ENCODE measurements at regions not wholly inside any gene's neighbourhood (a gene's known extent, or its start where the extent isn't known, plus 50 kb on each side); places are given as distances from the start of the nearest gene placed in this dataset.

DNA sequence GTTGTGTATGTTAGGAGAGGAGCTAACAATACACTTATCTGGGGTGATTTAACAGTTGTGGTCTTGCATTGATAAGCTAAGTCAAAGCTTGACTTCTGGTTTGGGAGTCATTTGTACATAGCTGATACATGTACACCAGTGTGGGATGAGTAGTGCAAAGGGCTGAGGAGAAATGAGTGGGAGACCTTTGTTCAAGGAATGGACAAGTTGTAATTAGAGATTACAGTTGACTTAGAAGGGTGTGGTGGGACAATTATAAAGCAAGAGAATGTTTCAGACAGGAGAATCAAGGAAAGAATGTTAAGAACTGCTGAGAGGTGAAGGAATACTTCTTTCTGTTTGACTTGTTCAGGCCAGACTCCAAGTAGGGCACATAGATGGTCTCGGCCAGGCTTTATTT lies 209.7 kb upstream of the STEAP4 start:
- WGBS = no CpG with 5 or more reads among the region's 1 CpG
- H3K27me3 ChIP-seq (ENCODE audit: control insufficient read depth in 1 of 2, insufficient read depth in 1 of 2, low read length in 2 of 2) = no peaks in the 10 kb centered on the region
- no peak overlapping the region for H2AK5ac ChIP-seq (ENCODE audit: low read length, severe bottlenecking)
- no peak overlapping the region for H2AFZ ChIP-seq (ENCODE audit: low read depth, low read length)
- no peak overlapping the region for H2BK5ac ChIP-seq (ENCODE audit: low read depth, low read length, poor library complexity, severe bottlenecking)
- DNase-seq = no peak
- H3K9ac ChIP-seq (ENCODE audit: low read length) = no peak overlapping the region
- H2BK120ac ChIP-seq (ENCODE audit: low read depth, low read length) = no peak overlapping the region
- H3K79me1 ChIP-seq (replicated peaks; ENCODE audit: low read length, poor library complexity, severe bottlenecking) = no peaks in the 10 kb centered on the region
- H3K14ac ChIP-seq (ENCODE audit: low read length in 2 of 2) = no peak overlapping the region
- H3K4ac ChIP-seq (ENCODE audit: low read depth in 1 of 2, low read length in 2 of 2) = no peak overlapping the region
- H2BK15ac ChIP-seq (ENCODE audit: low read depth, poor library complexity, severe bottlenecking) = no peak overlapping the region
- H3K18ac ChIP-seq (ENCODE audit: low read depth in 1 of 2, low read length in 2 of 2) = no peak overlapping the region
- H4K91ac ChIP-seq (ENCODE audit: low read length) = no peak overlapping the region
- H3K27ac ChIP-seq (ENCODE audit: low read length, poor library complexity, severe bottlenecking) = no peak overlapping the region
- no peak overlapping the region for H3K4me2 ChIP-seq (ENCODE audit: low read length, poor library complexity, severe bottlenecking)
- H3K4me3 ChIP-seq (ENCODE audit: insufficient read depth in 1 of 2, low read depth in 1 of 2, low read length in 2 of 2) = no peak overlapping the region
- H3K4me1 ChIP-seq (ENCODE audit: control insufficient read depth, insufficient read depth, low read depth, low read length) = no peaks in the 10 kb centered on the region
- H3K23ac ChIP-seq (ENCODE audit: low read length in 2 of 2) = no peak overlapping the region
- no peak overlapping the region for H2BK12ac ChIP-seq (ENCODE audit: low read length in 2 of 2)
- H3K36me3 ChIP-seq (ENCODE audit: control insufficient read depth in 1 of 2, insufficient read depth in 2 of 2, low read depth in 1 of 2, low read length in 2 of 2) = no peaks in the 10 kb centered on the region
- no peak overlapping the region for H4K8ac ChIP-seq (ENCODE audit: low read length)
- no peaks in the 10 kb centered on the region for H3K9me3 ChIP-seq (ENCODE audit: control insufficient read depth, low read length)

DNA sequence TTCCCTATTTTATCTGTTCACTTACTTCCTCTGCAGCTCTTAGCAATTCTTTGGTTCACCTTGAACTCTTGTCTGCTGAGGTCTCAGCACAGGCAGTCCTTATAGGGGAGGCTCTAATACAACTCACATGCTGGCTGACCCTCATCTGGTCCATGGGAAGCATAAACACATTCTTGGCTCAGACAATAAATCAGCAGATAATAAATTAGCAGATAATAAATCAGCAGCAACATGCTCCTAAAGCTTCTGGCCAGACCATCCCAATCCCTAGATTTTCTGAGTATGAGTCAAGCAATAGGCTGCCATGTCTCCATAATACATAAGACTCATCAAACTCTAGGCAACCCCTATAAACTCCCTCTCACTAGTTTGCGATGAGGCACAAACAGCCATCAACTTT lies 208.6 kb upstream of the STEAP4 start:
- H2BK15ac ChIP-seq (ENCODE audit: low read depth, poor library complexity, severe bottlenecking) = no peak overlapping the region
- no peak overlapping the region for H2AK5ac ChIP-seq (ENCODE audit: low read length, severe bottlenecking)
- H3K27ac ChIP-seq (ENCODE audit: low read length, poor library complexity, severe bottlenecking) = no peak overlapping the region
- H3K9ac ChIP-seq (ENCODE audit: low read length) = no peak overlapping the region
- H2AFZ ChIP-seq (ENCODE audit: low read depth, low read length) = no peak overlapping the region
- no peak overlapping the region for H3K4me2 ChIP-seq (ENCODE audit: low read length, poor library complexity, severe bottlenecking)
- no peaks in the 10 kb centered on the region for H3K36me3 ChIP-seq (ENCODE audit: control insufficient read depth in 1 of 2, insufficient read depth in 2 of 2, low read depth in 1 of 2, low read length in 2 of 2)
- no peak overlapping the region for H4K8ac ChIP-seq (ENCODE audit: low read length)
- 75% methylated on average over 1 of the region's 1 CpG for WGBS
- H4K91ac ChIP-seq (ENCODE audit: low read length) = no peak overlapping the region
- no peaks in the 10 kb centered on the region for H3K4me1 ChIP-seq (ENCODE audit: control insufficient read depth, insufficient read depth, low read depth, low read length)
- H2BK5ac ChIP-seq (ENCODE audit: low read depth, low read length, poor library complexity, severe bottlenecking) = no peak overlapping the region
- H3K14ac ChIP-seq (ENCODE audit: low read length in 2 of 2) = no peak overlapping the region
- no peak for DNase-seq
- no peak overlapping the region for H3K4me3 ChIP-seq (ENCODE audit: insufficient read depth in 1 of 2, low read depth in 1 of 2, low read length in 2 of 2)
- H2BK12ac ChIP-seq (ENCODE audit: low read length in 2 of 2) = no peak overlapping the region
- H3K9me3 ChIP-seq (ENCODE audit: control insufficient read depth, low read length) = no peaks in the 10 kb centered on the region
- no peak overlapping the region for H3K23ac ChIP-seq (ENCODE audit: low read length in 2 of 2)
- H3K18ac ChIP-seq (ENCODE audit: low read depth in 1 of 2, low read length in 2 of 2) = no peak overlapping the region
- H3K4ac ChIP-seq (ENCODE audit: low read depth in 1 of 2, low read length in 2 of 2) = no peak overlapping the region
- no peaks in the 10 kb centered on the region for H3K79me1 ChIP-seq (replicated peaks; ENCODE audit: low read length, poor library complexity, severe bottlenecking)
- no peak overlapping the region for H2BK120ac ChIP-seq (ENCODE audit: low read depth, low read length)
- H3K27me3 ChIP-seq (ENCODE audit: control insufficient read depth in 1 of 2, insufficient read depth in 1 of 2, low read length in 2 of 2) = no peaks in the 10 kb centered on the region

DNA sequence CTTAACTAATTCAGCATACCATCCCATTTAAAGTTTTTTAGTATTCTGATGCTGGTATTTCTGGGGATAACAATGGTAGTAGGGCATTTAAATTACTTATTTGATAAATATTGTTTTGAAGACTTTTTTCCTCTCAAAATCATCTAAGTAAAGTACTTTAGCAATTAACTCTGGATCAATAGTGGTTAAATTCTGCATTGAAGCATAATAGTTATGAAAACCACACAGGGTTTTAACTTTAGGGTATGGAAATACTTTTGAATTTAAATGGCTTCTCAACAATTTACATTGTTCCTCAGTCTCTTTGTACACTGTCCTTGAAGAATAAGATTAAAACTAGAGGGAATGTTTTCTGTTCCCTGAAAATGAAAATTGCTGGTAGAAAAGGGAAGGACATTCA lies 202.6 kb upstream of the STEAP4 start:
- Histone ChIP-seq H3K4me3 (ENCODE audit: insufficient read depth in 1 of 2, low read depth in 1 of 2, low read length in 2 of 2) (no peak overlapping the region), H3K4me1 (ENCODE audit: control insufficient read depth, insufficient read depth, low read depth, low read length) (no peaks in the 10 kb centered on the region), H4K8ac (ENCODE audit: low read length) (no peak overlapping the region), H2BK12ac (ENCODE audit: low read length in 2 of 2) (no peak overlapping the region), H3K18ac (ENCODE audit: low read depth in 1 of 2, low read length in 2 of 2) (no peak overlapping the region), H2AK5ac (ENCODE audit: low read length, severe bottlenecking) (no peak overlapping the region), H3K23ac (ENCODE audit: low read length in 2 of 2) (no peak overlapping the region), H3K14ac (ENCODE audit: low read length in 2 of 2) (no peak overlapping the region), H3K9me3 (ENCODE audit: control insufficient read depth, low read length) (no peaks in the 10 kb centered on the region), H3K4ac (ENCODE audit: low read depth in 1 of 2, low read length in 2 of 2) (no peak overlapping the region), H3K4me2 (ENCODE audit: low read length, poor library complexity, severe bottlenecking) (no peak overlapping the region), H3K27ac (ENCODE audit: low read length, poor library complexity, severe bottlenecking) (no peak overlapping the region), H2BK5ac (ENCODE audit: low read depth, low read length, poor library complexity, severe bottlenecking) (no peak overlapping the region), H3K36me3 (ENCODE audit: control insufficient read depth in 1 of 2, insufficient read depth in 2 of 2, low read depth in 1 of 2, low read length in 2 of 2) (no peaks in the 10 kb centered on the region), H2BK120ac (ENCODE audit: low read depth, low read length) (no peak overlapping the region), H2AFZ (ENCODE audit: low read depth, low read length) (no peak overlapping the region), H2BK15ac (ENCODE audit: low read depth, poor library complexity, severe bottlenecking) (no peak overlapping the region), H3K9ac (ENCODE audit: low read length) (no peak overlapping the region), H3K27me3 (ENCODE audit: control insufficient read depth in 1 of 2, insufficient read depth in 1 of 2, low read length in 2 of 2) (no peaks in the 10 kb centered on the region), H3K79me1 (replicated peaks; ENCODE audit: low read length, poor library complexity, severe bottlenecking) (no peaks in the 10 kb centered on the region), H4K91ac (ENCODE audit: low read length) (no peak overlapping the region)
- DNase-seq = no peak

DNA sequence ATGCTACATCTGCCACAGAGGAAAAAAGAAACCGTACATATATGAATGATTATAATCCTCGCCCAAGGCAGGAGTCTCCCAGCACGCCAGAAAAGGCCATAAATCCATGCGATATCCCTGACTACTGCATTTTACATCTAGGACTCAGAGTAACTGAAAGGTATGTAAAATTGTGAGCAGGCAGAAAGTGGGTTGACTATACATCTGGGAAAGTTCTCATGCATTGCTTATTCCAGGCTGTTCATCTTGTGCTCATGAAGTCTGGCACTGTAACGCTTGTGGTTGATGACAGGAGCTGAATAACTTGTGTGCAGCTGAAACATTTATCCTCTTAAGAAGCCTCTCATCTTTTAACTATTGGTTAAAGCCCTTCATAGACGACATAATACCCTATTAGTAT lies 193.4 kb upstream of the STEAP4 start:
- Histone ChIP-seq H2AK5ac (ENCODE audit: low read length, severe bottlenecking) (no peak overlapping the region), H3K27ac (ENCODE audit: low read length, poor library complexity, severe bottlenecking) (no peak overlapping the region), H3K4me1 (ENCODE audit: control insufficient read depth, insufficient read depth, low read depth, low read length) (no peaks in the 10 kb centered on the region), H3K4ac (ENCODE audit: low read depth in 1 of 2, low read length in 2 of 2) (no peak overlapping the region), H3K79me1 (replicated peaks; ENCODE audit: low read length, poor library complexity, severe bottlenecking) (no peaks in the 10 kb centered on the region), H3K9me3 (ENCODE audit: control insufficient read depth, low read length) (no peaks in the 10 kb centered on the region), H2BK120ac (ENCODE audit: low read depth, low read length) (no peak overlapping the region), H2AFZ (ENCODE audit: low read depth, low read length) (no peak overlapping the region), H3K14ac (ENCODE audit: low read length in 2 of 2) (no peak overlapping the region), H3K18ac (ENCODE audit: low read depth in 1 of 2, low read length in 2 of 2) (no peak overlapping the region), H3K23ac (ENCODE audit: low read length in 2 of 2) (no peak overlapping the region), H4K91ac (ENCODE audit: low read length) (no peak overlapping the region), H3K27me3 (ENCODE audit: control insufficient read depth in 1 of 2, insufficient read depth in 1 of 2, low read length in 2 of 2) (no peaks in the 10 kb centered on the region), H3K9ac (ENCODE audit: low read length) (no peak overlapping the region), H3K4me2 (ENCODE audit: low read length, poor library complexity, severe bottlenecking) (no peak overlapping the region), H2BK5ac (ENCODE audit: low read depth, low read length, poor library complexity, severe bottlenecking) (no peak overlapping the region), H3K4me3 (ENCODE audit: insufficient read depth in 1 of 2, low read depth in 1 of 2, low read length in 2 of 2) (no peak overlapping the region), H4K8ac (ENCODE audit: low read length) (no peak overlapping the region), H2BK12ac (ENCODE audit: low read length in 2 of 2) (no peak overlapping the region), H2BK15ac (ENCODE audit: low read depth, poor library complexity, severe bottlenecking) (no peak overlapping the region), H3K36me3 (ENCODE audit: control insufficient read depth in 1 of 2, insufficient read depth in 2 of 2, low read depth in 1 of 2, low read length in 2 of 2) (no peaks in the 10 kb centered on the region)
- no peak for DNase-seq
- 90% methylated on average over 3 of the region's 6 CpGs for WGBS

All from mesenchymal stem cell (in vitro differentiated cells and primary cell).